ENCODE measurements at regions not wholly inside any gene's neighbourhood (a gene's known extent, or its start where the extent isn't known, plus 50 kb on each side); places are given as distances from the start of the nearest gene placed in this dataset.

- TF ChIP-seq, protein P1, sequence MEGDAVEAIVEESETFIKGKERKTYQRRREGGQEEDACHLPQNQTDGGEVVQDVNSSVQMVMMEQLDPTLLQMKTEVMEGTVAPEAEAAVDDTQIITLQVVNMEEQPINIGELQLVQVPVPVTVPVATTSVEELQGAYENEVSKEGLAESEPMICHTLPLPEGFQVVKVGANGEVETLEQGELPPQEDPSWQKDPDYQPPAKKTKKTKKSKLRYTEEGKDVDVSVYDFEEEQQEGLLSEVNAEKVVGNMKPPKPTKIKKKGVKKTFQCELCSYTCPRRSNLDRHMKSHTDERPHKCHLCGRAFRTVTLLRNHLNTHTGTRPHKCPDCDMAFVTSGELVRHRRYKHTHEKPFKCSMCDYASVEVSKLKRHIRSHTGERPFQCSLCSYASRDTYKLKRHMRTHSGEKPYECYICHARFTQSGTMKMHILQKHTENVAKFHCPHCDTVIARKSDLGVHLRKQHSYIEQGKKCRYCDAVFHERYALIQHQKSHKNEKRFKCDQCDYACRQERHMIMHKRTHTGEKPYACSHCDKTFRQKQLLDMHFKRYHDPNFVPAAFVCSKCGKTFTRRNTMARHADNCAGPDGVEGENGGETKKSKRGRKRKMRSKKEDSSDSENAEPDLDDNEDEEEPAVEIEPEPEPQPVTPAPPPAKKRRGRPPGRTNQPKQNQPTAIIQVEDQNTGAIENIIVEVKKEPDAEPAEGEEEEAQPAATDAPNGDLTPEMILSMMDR (conservative IDR thresholded peaks at IDR 0.05 in 1 of 2, IDR thresholded peaks at IDR 0.05 in 1 of 2; ENCODE audit: extremely low read depth in 1 of 2, insufficient read depth in 1 of 2, low read depth in 1 of 2, low read length in 2 of 2), result no peak
- no peak for TF ChIP-seq EZH2 (IDR thresholded peaks at IDR 0.05; ENCODE audit: borderline replicate concordance, low read length)
These were observed 1562.4 kb upstream of the SEL1L start for GRCh38 chr14:83096092-83096491.

Data from mammary epithelial cell (primary cell).